HL-60 (cell line): ENCODE measurements at regions not wholly inside any gene's neighbourhood (a gene's known extent, or its start where the extent isn't known, plus 50 kb on each side); places are given as distances from the start of the nearest gene placed in this dataset.

Experiments used
- POLR2AphosphoS5 ChIP-seq: IDR thresholded peaks from 2 replicates; pipeline ENCODE4 v1.6.1; 2012; ENCODE audit warnings: low read depth
- TF ChIP-seq, protein P1 (sequence below): IDR thresholded peaks from one replicate; pipeline ENCODE4 v1.5.1; 2011; ENCODE audit warnings: low read length, control low read depth, inconsistent platforms; ENCODE audit not compliant: insufficient read depth

DNA sequence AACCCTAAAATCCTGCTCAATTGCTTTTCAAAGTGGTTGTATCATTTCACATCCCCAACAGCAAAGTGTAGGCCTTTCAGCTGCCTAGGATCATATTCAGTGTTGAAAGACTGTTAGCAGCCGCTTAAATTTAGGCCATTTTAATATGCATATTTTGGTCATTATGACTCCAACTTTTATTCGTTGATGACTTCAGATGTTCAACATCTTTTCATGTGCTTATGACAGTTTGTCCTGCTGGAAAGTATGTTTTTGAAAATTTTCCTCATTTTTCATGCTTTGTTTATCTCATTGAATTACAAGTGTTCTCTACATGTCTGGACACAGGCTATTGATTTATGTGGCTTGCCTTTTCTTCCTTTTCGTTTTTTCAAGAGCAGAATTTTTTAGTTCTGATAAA, 244.0 kb downstream of the THBS2 start:
- TF ChIP-seq, protein P1, sequence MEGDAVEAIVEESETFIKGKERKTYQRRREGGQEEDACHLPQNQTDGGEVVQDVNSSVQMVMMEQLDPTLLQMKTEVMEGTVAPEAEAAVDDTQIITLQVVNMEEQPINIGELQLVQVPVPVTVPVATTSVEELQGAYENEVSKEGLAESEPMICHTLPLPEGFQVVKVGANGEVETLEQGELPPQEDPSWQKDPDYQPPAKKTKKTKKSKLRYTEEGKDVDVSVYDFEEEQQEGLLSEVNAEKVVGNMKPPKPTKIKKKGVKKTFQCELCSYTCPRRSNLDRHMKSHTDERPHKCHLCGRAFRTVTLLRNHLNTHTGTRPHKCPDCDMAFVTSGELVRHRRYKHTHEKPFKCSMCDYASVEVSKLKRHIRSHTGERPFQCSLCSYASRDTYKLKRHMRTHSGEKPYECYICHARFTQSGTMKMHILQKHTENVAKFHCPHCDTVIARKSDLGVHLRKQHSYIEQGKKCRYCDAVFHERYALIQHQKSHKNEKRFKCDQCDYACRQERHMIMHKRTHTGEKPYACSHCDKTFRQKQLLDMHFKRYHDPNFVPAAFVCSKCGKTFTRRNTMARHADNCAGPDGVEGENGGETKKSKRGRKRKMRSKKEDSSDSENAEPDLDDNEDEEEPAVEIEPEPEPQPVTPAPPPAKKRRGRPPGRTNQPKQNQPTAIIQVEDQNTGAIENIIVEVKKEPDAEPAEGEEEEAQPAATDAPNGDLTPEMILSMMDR, result no peak
- no peak for TF ChIP-seq POLR2AphosphoS5
